ENCODE measurements at regions not wholly inside any gene's neighbourhood (a gene's known extent, or its start where the extent isn't known, plus 50 kb on each side); places are given as distances from the start of the nearest gene placed in this dataset.

DNA sequence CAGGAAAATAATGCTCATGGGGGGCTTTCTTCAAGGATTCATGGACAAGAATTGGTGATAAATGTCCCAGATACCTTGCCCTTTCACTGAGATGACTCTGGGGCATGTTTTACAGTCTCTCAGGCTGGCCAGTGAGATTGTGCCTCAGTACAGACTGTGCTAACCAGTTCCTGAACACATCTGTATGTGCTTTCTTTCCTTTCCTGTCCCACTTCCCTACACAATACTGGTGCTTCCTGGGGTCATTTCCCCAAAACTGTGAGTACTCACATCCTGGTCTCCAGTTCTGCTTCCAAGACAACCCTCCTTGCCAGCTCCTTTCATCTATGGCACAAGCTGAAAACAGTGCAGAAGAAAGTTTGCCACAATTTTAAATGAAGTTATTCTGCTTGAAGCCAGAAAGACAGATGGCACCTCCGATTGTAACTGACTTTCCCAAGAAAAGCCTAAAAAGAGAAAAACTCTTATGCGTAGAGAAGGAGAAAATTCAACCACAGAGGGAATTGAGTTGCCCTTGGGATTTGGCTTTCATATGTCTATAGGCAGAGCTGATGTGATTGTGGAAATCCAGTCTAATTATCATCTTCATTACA is 134.7 kb downstream of the DRD1 start:
- TF ChIP-seq CTCF (IDR thresholded peaks at IDR 0.05; ENCODE audit: extremely low read depth, insufficient read depth, missing control alignments): no peak
- DNase-seq (ENCODE audit: low spot score): no peak
- in situ Hi-C loops (cut with MboI; ENCODE audit: low pct_unique_long_range_greater_than_20kb, low sequenced_read_pairs, unreplicated experiment): no loop called here

- TF ChIP-seq CTCF (IDR thresholded peaks at IDR 0.05; ENCODE audit: extremely low read depth, insufficient read depth, missing control alignments): no peak
- DNase-seq (ENCODE audit: low spot score): no peak
- in situ Hi-C loops (cut with MboI; ENCODE audit: low pct_unique_long_range_greater_than_20kb, low sequenced_read_pairs, unreplicated experiment): no loop called here
Observed at GRCh38 chr5:175308701-175309100, 135.3 kb downstream of the DRD1 start.

- in situ Hi-C loops (cut with MboI; ENCODE audit: low pct_unique_long_range_greater_than_20kb, low sequenced_read_pairs, unreplicated experiment): no loop called here
- no peak for TF ChIP-seq CTCF (IDR thresholded peaks at IDR 0.05; ENCODE audit: extremely low read depth, insufficient read depth, missing control alignments)
- no peak for DNase-seq (ENCODE audit: low spot score)
Observed at GRCh38 chr5:175306381-175306780, 137.6 kb downstream of the DRD1 start.

GRCh38 chr5:175305251-175305650 is 138.7 kb downstream of the DRD1 start:
- DNase-seq (ENCODE audit: low spot score): no peak

GRCh38 chr5:175290379-175290778 is 153.6 kb downstream of the DRD1 start:
- no peak for DNase-seq (ENCODE audit: low spot score)
- in situ Hi-C loops (cut with MboI; ENCODE audit: low pct_unique_long_range_greater_than_20kb, low sequenced_read_pairs, unreplicated experiment): no loop called here
- no peak for TF ChIP-seq CTCF (IDR thresholded peaks at IDR 0.05; ENCODE audit: extremely low read depth, insufficient read depth, missing control alignments)

More at GRCh38 chr5:175305251-175305650, 138.7 kb downstream of the DRD1 start:
- in situ Hi-C loops (cut with MboI; ENCODE audit: low pct_unique_long_range_greater_than_20kb, low sequenced_read_pairs, unreplicated experiment): no loop called here
- no peak for TF ChIP-seq CTCF (IDR thresholded peaks at IDR 0.05; ENCODE audit: extremely low read depth, insufficient read depth, missing control alignments)

DNA sequence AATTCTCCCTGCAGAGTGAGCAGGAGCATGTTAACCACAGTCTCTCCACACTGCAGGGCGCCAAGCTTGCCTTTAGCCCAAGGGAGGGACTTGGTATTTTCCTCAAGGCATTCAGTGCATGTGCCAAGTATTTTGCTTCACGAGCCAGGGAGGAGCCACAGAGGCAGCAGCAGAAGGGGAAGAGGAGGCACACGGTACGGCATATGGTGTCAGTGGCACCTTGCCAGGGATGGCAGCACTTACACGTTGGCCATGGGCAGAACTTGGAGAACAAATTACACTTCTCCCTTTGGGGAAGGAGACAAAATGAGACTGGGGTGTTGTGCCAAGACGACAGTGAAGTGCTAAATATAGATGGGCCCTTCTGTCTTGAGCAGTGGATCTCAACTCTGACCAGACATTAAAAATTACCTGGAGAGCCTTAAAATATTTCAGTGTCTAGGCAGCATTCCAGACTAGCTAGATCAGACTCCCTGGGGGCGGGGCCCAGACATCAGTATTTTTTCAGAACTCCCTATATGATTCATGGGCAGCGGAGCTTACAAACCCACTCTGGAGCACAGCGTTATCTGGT is 155.8 kb downstream of the DRD1 start:
- no peak for TF ChIP-seq CTCF (IDR thresholded peaks at IDR 0.05; ENCODE audit: extremely low read depth, insufficient read depth, missing control alignments)
- DNase-seq (ENCODE audit: low spot score): no peak
- in situ Hi-C loops (cut with MboI; ENCODE audit: low pct_unique_long_range_greater_than_20kb, low sequenced_read_pairs, unreplicated experiment): no loop called here
